Gastroesophageal sphincter (tissue), 4 donors: ENCODE measurements at regions not wholly inside any gene's neighbourhood (a gene's known extent, or its start where the extent isn't known, plus 50 kb on each side); places are given as distances from the start of the nearest gene placed in this dataset.

Experiments
- ATAC-seq: fragments of 150-250 bp; one replicate; pipeline ENCODE4 v1.9.1; 2016; ENCODE audit warnings: mild to moderate bottlenecking, moderate library complexity
- H3K27ac ChIP-seq, 4 donors: fragments of 200-600 bp; sonication (generic) in 3 of 4; 1 replicate in 3 of 4; 2 replicates in 1 of 4; pipeline ENCODE4 v1.5.1; 2016 to 2019
- H3K27me3 ChIP-seq: fragments of 200-600 bp; sonication (generic); one replicate; pipeline ENCODE4 v1.5.1; 2019
- H3K36me3 ChIP-seq, 2 donors: fragments of 200-600 bp; sonication (generic); one replicate each; pipeline ENCODE4 v1.5.1; 2019; ENCODE audit warnings: control low read depth in 1 of 2
- H3K4me1 ChIP-seq, 3 donors: fragments of 200-600 bp; sonication (generic); 1 replicate in 2 of 3; 2 replicates in 1 of 3; pipeline ENCODE4 v1.5.1; 2016 to 2019; ENCODE audit warnings: control low read depth in 2 of 3
- H3K4me3 ChIP-seq, 2 donors: fragments of 200-600 bp; sonication (generic); one replicate each; pipeline ENCODE4 v1.5.1; 2019; ENCODE audit warnings: mild to moderate bottlenecking in 1 of 2, moderate library complexity in 1 of 2
- H3K9me3 ChIP-seq, 3 donors: fragments of 200-600 bp; sonication (generic); one replicate each; pipeline ENCODE4 v1.5.1; 2017 to 2019; ENCODE audit warnings: control low read depth in 2 of 3
- CTCF ChIP-seq, 4 experiments: fragments of 200-600 bp in 2 of 4; fragments of 450-650 bp in 2 of 4; sonication (generic) in 1 of 4; IDR thresholded peaks; one replicate each; pipeline ENCODE4 v1.5.1; 2017 to 2019; ENCODE audit warnings: antibody characterized with exemption in 4 of 4, mild to moderate bottlenecking in 2 of 4, moderate library complexity in 2 of 4
- EP300 ChIP-seq: sonication (generic); formaldehyde crosslinking; IDR thresholded peaks from one replicate; pipeline ENCODE4 v1.6.1; 2017; ENCODE audit warnings: antibody characterized with exemption, mild to moderate bottlenecking
- POLR2A ChIP-seq, 2 donors: fragments of 450-650 bp; IDR thresholded peaks; one replicate each; pipeline ENCODE4 v1.6.1; 2017; ENCODE audit warnings: antibody characterized with exemption in 2 of 2, mild to moderate bottlenecking in 2 of 2, moderate library complexity in 1 of 2
- POLR2AphosphoS5 ChIP-seq: sonication (generic); formaldehyde crosslinking; IDR thresholded peaks from one replicate; pipeline ENCODE4 v1.6.1; 2017; ENCODE audit warnings: antibody characterized with exemption
- WGBS, 2 donors: methylation state at CpG; one replicate each; pipeline ENCODE4 v1.1.5; 2018; ENCODE audit warnings: low coverage in 1 of 2; 5-methylcytosine and 5-hydroxymethylcytosine counted together

GRCh38 chr4:15348695-15349094 is 79.1 kb upstream of the C1QTNF7 start:
- peaks cover 2 to 72% (median 6%) of the 10 kb centered on the region in 3 donors for H3K4me1 ChIP-seq
- H3K27ac ChIP-seq: peak overlapping the region in 1 of 4 donors; percentile 35
- WGBS, 2 donors: 100% methylated on average over 1 of the region's 1 CpG; no CpG with 5 or more reads in 1 of the 2 donors
- no peak for ATAC-seq
- H3K9me3 ChIP-seq: no peaks in the 10 kb centered on the region
- no peaks in the 10 kb centered on the region for H3K36me3 ChIP-seq
- no peak overlapping the region for H3K4me3 ChIP-seq
- TF ChIP-seq CTCF (IDR thresholded peaks at IDR 0.05) (no peak), POLR2AphosphoS5 (no peak), POLR2A (IDR thresholded peaks at IDR 0.05) (no peak), EP300 (no peak)
- no peaks in the 10 kb centered on the region for H3K27me3 ChIP-seq

GRCh38 chr4:15349531-15349935 is 78.3 kb upstream of the C1QTNF7 start:
- no peak for ATAC-seq
- Histone ChIP-seq H3K27me3 (no peaks in the 10 kb centered on the region), H3K9me3 (no peaks in the 10 kb centered on the region), H3K4me1 (peaks cover 2 to 68% (median 6%) of the 10 kb centered on the region in 3 donors), H3K4me3 (no peak overlapping the region), H3K36me3 (no peaks in the 10 kb centered on the region), H3K27ac (peak overlapping the region in 2 of 4 donors; percentile 35 to 37)
- TF ChIP-seq POLR2AphosphoS5: no peak
- TF ChIP-seq EP300: no peak
- no peak for TF ChIP-seq CTCF (IDR thresholded peaks at IDR 0.05)
- TF ChIP-seq POLR2A (IDR thresholded peaks at IDR 0.05): no peak
- 13 to 33% methylated on average over 3 of the region's 3 CpGs for WGBS, 2 donors

GRCh38 chr4:15349965-15350364 is 77.9 kb upstream of the C1QTNF7 start:
- no peak for TF ChIP-seq POLR2A (IDR thresholded peaks at IDR 0.05)
- TF ChIP-seq POLR2AphosphoS5: no peak
- no peak for TF ChIP-seq EP300
- no peak for TF ChIP-seq CTCF (IDR thresholded peaks at IDR 0.05)
- no peak for ATAC-seq
- Histone ChIP-seq H3K36me3 (no peaks in the 10 kb centered on the region), H3K4me3 (no peak overlapping the region), H3K9me3 (no peaks in the 10 kb centered on the region), H3K27me3 (no peaks in the 10 kb centered on the region), H3K27ac (peak overlapping the region in 2 of 4 donors; percentile 35 to 37), H3K4me1 (peaks cover 2 to 64% (median 2%) of the 10 kb centered on the region in 3 donors)
- WGBS, 2 donors: no CpG with 5 or more reads among the region's 1 CpG

GRCh38 chr4:15352524-15352923 is 75.3 kb upstream of the C1QTNF7 start:
- Histone ChIP-seq H3K4me3 (no peak overlapping the region), H3K27me3 (no peaks in the 10 kb centered on the region), H3K9me3 (no peaks in the 10 kb centered on the region), H3K36me3 (no peaks in the 10 kb centered on the region), H3K4me1 (peaks cover 0 to 52% (median 2%) of the 10 kb centered on the region in 3 donors), H3K27ac (peak overlapping the region in 2 of 4 donors; percentile 10 to 36)
- no peak for TF ChIP-seq POLR2AphosphoS5
- no peak for TF ChIP-seq POLR2A (IDR thresholded peaks at IDR 0.05)
- no peak for TF ChIP-seq CTCF (IDR thresholded peaks at IDR 0.05)
- TF ChIP-seq EP300: no peak
- ATAC-seq: peak; percentile 82
- 52% methylated on average over 2 of the region's 2 CpGs; no CpG with 5 or more reads in 1 of the 2 donors for WGBS, 2 donors

GRCh38 chr4:15353207-15353606 is 74.6 kb upstream of the C1QTNF7 start:
- 6 to 25% methylated on average over 2 to 3 of the region's 3 CpGs for WGBS, 2 donors
- peak overlapping the region in 3 of 4 donors; percentile 9 to 36 (median 10) for H3K27ac ChIP-seq
- no peak for ATAC-seq

More at GRCh38 chr4:15353207-15353606, 74.6 kb upstream of the C1QTNF7 start:
- H3K4me1 ChIP-seq: peaks cover 0 to 45% (median 2%) of the 10 kb centered on the region in 3 donors
- H3K4me3 ChIP-seq: no peak overlapping the region
- H3K36me3 ChIP-seq: no peaks in the 10 kb centered on the region
- H3K27me3 ChIP-seq: no peaks in the 10 kb centered on the region
- H3K9me3 ChIP-seq: no peaks in the 10 kb centered on the region
- TF ChIP-seq POLR2AphosphoS5 (no peak), EP300 (no peak), CTCF (IDR thresholded peaks at IDR 0.05) (no peak), POLR2A (IDR thresholded peaks at IDR 0.05) (no peak)
